ENCODE measurements at regions not wholly inside any gene's neighbourhood (a gene's known extent, or its start where the extent isn't known, plus 50 kb on each side); places are given as distances from the start of the nearest gene placed in this dataset.

DNA sequence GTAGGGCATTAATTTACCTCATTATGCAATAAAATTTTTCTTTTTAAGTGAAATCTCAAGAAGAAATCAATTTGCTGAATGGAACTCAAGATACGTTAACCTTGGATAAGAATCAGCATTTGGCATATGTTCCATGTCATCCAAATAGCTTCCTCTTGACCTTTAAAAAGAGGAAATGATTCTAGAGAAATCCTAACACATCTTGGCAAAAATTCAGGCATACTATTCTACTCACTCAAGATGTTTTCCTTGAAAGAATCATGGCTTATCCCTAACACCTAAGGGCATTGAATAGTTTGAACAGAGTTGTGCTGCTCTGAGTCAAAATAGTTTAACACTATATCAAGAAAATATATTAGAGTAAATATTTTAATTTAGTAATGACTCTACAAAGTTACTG is 678.0 kb downstream of the EPHA4 start:
- no CpG with 5 or more reads among the region's 1 CpG for WGBS (ENCODE audit: extremely low coverage, insufficient read length, low lambda C conversion rate)
- H3K27ac ChIP-seq (ENCODE audit: insufficient read length, low read depth, low read length), result no peak overlapping the region
- no peak overlapping the region for H4K91ac ChIP-seq (ENCODE audit: insufficient read length, low read depth, low read length)
- H2BK20ac ChIP-seq (ENCODE audit: low read depth, low read length, poor library complexity, severe bottlenecking), result no peak overlapping the region
- Mint-ChIP-seq H3K4me3 (no peak overlapping the region), H3K27me3 (ENCODE audit: low read depth) (no peaks in the 10 kb centered on the region), H3K4me1 (peaks cover 16 to 20% of the 10 kb centered on the region in 2 experiments), H3K9me3 (no peaks in the 10 kb centered on the region), H3K36me3 (ENCODE audit: insufficient read depth in 1 of 3, low read depth in 3 of 3) (0 out of 7 replicates have a peak, but pooled peaks cover 0 to 2% (median 0%) of the 10 kb centered on the region in 3 experiments), H3K27ac (no peak overlapping the region)
- no peak overlapping the region for H2BK12ac ChIP-seq (ENCODE audit: insufficient read length, low read depth, low read length)
- no peak overlapping the region for H2BK15ac ChIP-seq (ENCODE audit: low read depth, low read length)
- no peak overlapping the region for H3K56ac ChIP-seq (ENCODE audit: insufficient read length, low read depth, low read length)
- no peak overlapping the region for H3K23ac ChIP-seq (ENCODE audit: insufficient read length, low read depth, low read length)
- H3K18ac ChIP-seq (ENCODE audit: insufficient read length, low read depth, low read length), result no peak overlapping the region
- no peak overlapping the region for H3K9ac ChIP-seq (ENCODE audit: extremely low read depth, insufficient read length, low read length)
- no peak for DNase-seq
- no peak overlapping the region for H2BK120ac ChIP-seq (ENCODE audit: low read depth, low read length, poor library complexity, severe bottlenecking)
- no peak overlapping the region for H4K5ac ChIP-seq (ENCODE audit: insufficient read length, low read depth, low read length)
- no peaks in the 10 kb centered on the region for H3K79me2 ChIP-seq (ENCODE audit: insufficient read depth, low read length)
- H3K79me1 ChIP-seq (ENCODE audit: insufficient read depth, low read depth, low read length, poor library complexity, severe bottlenecking), result no peaks in the 10 kb centered on the region
- H2AFZ ChIP-seq (ENCODE audit: low read length), result no peak overlapping the region
- H2BK5ac ChIP-seq (ENCODE audit: insufficient read length, low read length), result no peak overlapping the region
- no peaks in the 10 kb centered on the region for H3K27me3 ChIP-seq (ENCODE audit: insufficient read depth, low read length)
- H2AK5ac ChIP-seq (ENCODE audit: insufficient read length, low read length), result no peak overlapping the region
- H3K14ac ChIP-seq (ENCODE audit: insufficient read depth, low read length), result no peak overlapping the region
- H3K4me1 ChIP-seq (ENCODE audit: insufficient read depth, low read length), result no peaks in the 10 kb centered on the region; the same call in 1 of the 2 replicates
- no peaks in the 10 kb centered on the region for H3K9me3 ChIP-seq (ENCODE audit: control insufficient read depth, low read depth, low read length)
- H3T11ph ChIP-seq (ENCODE audit: low read length), result no peak overlapping the region
- H3K4ac ChIP-seq (ENCODE audit: low read depth, low read length), result no peak overlapping the region
- no peaks in the 10 kb centered on the region for H3K23me2 ChIP-seq (ENCODE audit: insufficient read length, low read depth, low read length, poor library complexity, severe bottlenecking)
- TF ChIP-seq, protein P1, sequence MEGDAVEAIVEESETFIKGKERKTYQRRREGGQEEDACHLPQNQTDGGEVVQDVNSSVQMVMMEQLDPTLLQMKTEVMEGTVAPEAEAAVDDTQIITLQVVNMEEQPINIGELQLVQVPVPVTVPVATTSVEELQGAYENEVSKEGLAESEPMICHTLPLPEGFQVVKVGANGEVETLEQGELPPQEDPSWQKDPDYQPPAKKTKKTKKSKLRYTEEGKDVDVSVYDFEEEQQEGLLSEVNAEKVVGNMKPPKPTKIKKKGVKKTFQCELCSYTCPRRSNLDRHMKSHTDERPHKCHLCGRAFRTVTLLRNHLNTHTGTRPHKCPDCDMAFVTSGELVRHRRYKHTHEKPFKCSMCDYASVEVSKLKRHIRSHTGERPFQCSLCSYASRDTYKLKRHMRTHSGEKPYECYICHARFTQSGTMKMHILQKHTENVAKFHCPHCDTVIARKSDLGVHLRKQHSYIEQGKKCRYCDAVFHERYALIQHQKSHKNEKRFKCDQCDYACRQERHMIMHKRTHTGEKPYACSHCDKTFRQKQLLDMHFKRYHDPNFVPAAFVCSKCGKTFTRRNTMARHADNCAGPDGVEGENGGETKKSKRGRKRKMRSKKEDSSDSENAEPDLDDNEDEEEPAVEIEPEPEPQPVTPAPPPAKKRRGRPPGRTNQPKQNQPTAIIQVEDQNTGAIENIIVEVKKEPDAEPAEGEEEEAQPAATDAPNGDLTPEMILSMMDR (conservative IDR thresholded peaks at IDR 0.05), result no peak
- H4K20me1 ChIP-seq (ENCODE audit: control insufficient read depth, insufficient read depth, insufficient read length), result no peaks in the 10 kb centered on the region
- H4K8ac ChIP-seq (replicated peaks; ENCODE audit: insufficient read length, low read depth, low read length), result no peak overlapping the region
- no peak overlapping the region for H3K4me2 ChIP-seq (ENCODE audit: insufficient read depth, insufficient read length, low read length)
